SK-N-MC (cell line): ENCODE measurements at regions not wholly inside any gene's neighbourhood (a gene's known extent, or its start where the extent isn't known, plus 50 kb on each side); places are given as distances from the start of the nearest gene placed in this dataset.

ENCODE experiments used
- EZH2 ChIP-seq: fragments of 200-600 bp; sonication (generic); IDR thresholded peaks from one replicate; pipeline ENCODE4 v1.6.1; 2017; ENCODE audit warnings: antibody characterized with exemption
- POLR2AphosphoS5 ChIP-seq: IDR thresholded peaks from 2 replicates; pipeline ENCODE4 v1.6.1; 2012; ENCODE audit warnings: mild to moderate bottlenecking, low read depth, low read length, borderline replicate concordance

GRCh38 chr5:51968756-51969155, 585.5 kb downstream of the ISL1 start:
- no peak for TF ChIP-seq EZH2
- TF ChIP-seq POLR2AphosphoS5: no peak
